PC-3 (cell line): ENCODE measurements at regions not wholly inside any gene's neighbourhood (a gene's known extent, or its start where the extent isn't known, plus 50 kb on each side); places are given as distances from the start of the nearest gene placed in this dataset.

ENCODE experiments used
- EZH2 ChIP-seq: fragments of 300-600 bp; sonication (generic); IDR thresholded peaks from one replicate; pipeline ENCODE4 v1.6.1; 2017; ENCODE audit warnings: antibody characterized with exemption, mild to moderate bottlenecking, low read length; ENCODE audit not compliant: unreplicated experiment
- TF ChIP-seq, protein P1 (sequence below): fragments of 300-600 bp; sonication (generic); conservative IDR thresholded peaks from 2 replicates; pipeline ENCODE4 v1.5.1; 2017; ENCODE audit warnings: antibody characterized with exemption, low read depth, mild to moderate bottlenecking, low read length

- no peak for TF ChIP-seq EZH2
- TF ChIP-seq, protein P1, sequence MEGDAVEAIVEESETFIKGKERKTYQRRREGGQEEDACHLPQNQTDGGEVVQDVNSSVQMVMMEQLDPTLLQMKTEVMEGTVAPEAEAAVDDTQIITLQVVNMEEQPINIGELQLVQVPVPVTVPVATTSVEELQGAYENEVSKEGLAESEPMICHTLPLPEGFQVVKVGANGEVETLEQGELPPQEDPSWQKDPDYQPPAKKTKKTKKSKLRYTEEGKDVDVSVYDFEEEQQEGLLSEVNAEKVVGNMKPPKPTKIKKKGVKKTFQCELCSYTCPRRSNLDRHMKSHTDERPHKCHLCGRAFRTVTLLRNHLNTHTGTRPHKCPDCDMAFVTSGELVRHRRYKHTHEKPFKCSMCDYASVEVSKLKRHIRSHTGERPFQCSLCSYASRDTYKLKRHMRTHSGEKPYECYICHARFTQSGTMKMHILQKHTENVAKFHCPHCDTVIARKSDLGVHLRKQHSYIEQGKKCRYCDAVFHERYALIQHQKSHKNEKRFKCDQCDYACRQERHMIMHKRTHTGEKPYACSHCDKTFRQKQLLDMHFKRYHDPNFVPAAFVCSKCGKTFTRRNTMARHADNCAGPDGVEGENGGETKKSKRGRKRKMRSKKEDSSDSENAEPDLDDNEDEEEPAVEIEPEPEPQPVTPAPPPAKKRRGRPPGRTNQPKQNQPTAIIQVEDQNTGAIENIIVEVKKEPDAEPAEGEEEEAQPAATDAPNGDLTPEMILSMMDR, result no peak
Observed at GRCh38 chr7:50178166-50178565, 85.1 kb upstream of the ZPBP start.
